GM18507 (cell line): ENCODE measurements at regions not wholly inside any gene's neighbourhood (a gene's known extent, or its start where the extent isn't known, plus 50 kb on each side); places are given as distances from the start of the nearest gene placed in this dataset.
A peak's percentile ranks its signal among the peaks of the same experiment; 100 is the strongest.

ENCODE experiments used
- DNase-seq: peaks from one replicate; pipeline ENCODE4 v3.0.0; 2011; ENCODE audit warnings: low read depth; ENCODE audit not compliant: insufficient read length; ENCODE audit errors: extremely low spot score
- FAIRE-seq: peaks from 2 replicates; lab custom pipeline; 2011; peaks lifted over from hg19 to GRCh38; lab: Jason Lieb, UNC

GRCh38 chr12:25810683-25811082 lies 147.8 kb upstream of the RASSF8 start:
- DNase-seq (no peak), FAIRE-seq (peak; percentile 9)

- FAIRE-seq (no peak), DNase-seq (peak; percentile 4)
Observed at GRCh38 chr12:25811656-25812126, 146.8 kb upstream of the RASSF8 start.

- no peak for DNase-seq
- no peak for FAIRE-seq
Observed at GRCh38 chr12:25812295-25812694, 146.2 kb upstream of the RASSF8 start.

- DNase-seq, result no peak
- FAIRE-seq, result no peak
Observed at GRCh38 chr12:25813843-25814242, 144.6 kb upstream of the RASSF8 start.

- DNase-seq (no peak), FAIRE-seq (no peak)
Observed at GRCh38 chr12:25816637-25817036, 141.8 kb upstream of the RASSF8 start.

GRCh38 chr12:25817166-25817565 lies 141.3 kb upstream of the RASSF8 start:
- DNase-seq (no peak), FAIRE-seq (no peak)

- DNase-seq (no peak), FAIRE-seq (no peak)
Observed at GRCh38 chr12:25818596-25819390, 139.7 kb upstream of the RASSF8 start.

- no peak for DNase-seq
- no peak for FAIRE-seq
Observed at GRCh38 chr12:25819691-25820090, 138.8 kb upstream of the RASSF8 start.

GRCh38 chr12:25822281-25822680 lies 136.2 kb upstream of the RASSF8 start:
- FAIRE-seq, result no peak

GRCh38 chr12:25824734-25825133 lies 133.7 kb upstream of the RASSF8 start:
- FAIRE-seq (no peak), DNase-seq (no peak)

More at GRCh38 chr12:25822281-25822680, 136.2 kb upstream of the RASSF8 start:
- no peak for DNase-seq

GRCh38 chr12:25825446-25825845 lies 133.0 kb upstream of the RASSF8 start:
- no peak for FAIRE-seq

GRCh38 chr12:25827141-25827540 lies 131.3 kb upstream of the RASSF8 start:
- FAIRE-seq, result no peak
- no peak for DNase-seq

More at GRCh38 chr12:25825446-25825845, 133.0 kb upstream of the RASSF8 start:
- DNase-seq, result no peak

- FAIRE-seq (no peak), DNase-seq (no peak)
Observed at GRCh38 chr12:25827747-25828146, 130.7 kb upstream of the RASSF8 start.

- no peak for DNase-seq
- no peak for FAIRE-seq
Observed at GRCh38 chr12:25828188-25828587, 130.3 kb upstream of the RASSF8 start.

GRCh38 chr12:25829192-25829591 lies 129.3 kb upstream of the RASSF8 start:
- no peak for FAIRE-seq
- no peak for DNase-seq

- no peak for DNase-seq
Observed at GRCh38 chr12:25830456-25830855, 128.0 kb upstream of the RASSF8 start.

GRCh38 chr12:25833657-25834056 lies 124.8 kb upstream of the RASSF8 start:
- DNase-seq, result no peak
- FAIRE-seq, result no peak

More at GRCh38 chr12:25830456-25830855, 128.0 kb upstream of the RASSF8 start:
- no peak for FAIRE-seq

GRCh38 chr12:25835385-25835784 lies 123.1 kb upstream of the RASSF8 start:
- DNase-seq (no peak), FAIRE-seq (no peak)

- DNase-seq (no peak), FAIRE-seq (no peak)
Observed at GRCh38 chr12:25838007-25838406, 120.5 kb upstream of the RASSF8 start.

- no peak for DNase-seq
- no peak for FAIRE-seq
Observed at GRCh38 chr12:25839470-25839869, 119.0 kb upstream of the RASSF8 start.
